ENCODE measurements at regions not wholly inside any gene's neighbourhood (a gene's known extent, or its start where the extent isn't known, plus 50 kb on each side); places are given as distances from the start of the nearest gene placed in this dataset.
"Not testable (repeated sequence)": the region's sequence is repeated elsewhere in the genome, so short reads cannot be mapped to it uniquely, and the experiment has no call there.

DNA sequence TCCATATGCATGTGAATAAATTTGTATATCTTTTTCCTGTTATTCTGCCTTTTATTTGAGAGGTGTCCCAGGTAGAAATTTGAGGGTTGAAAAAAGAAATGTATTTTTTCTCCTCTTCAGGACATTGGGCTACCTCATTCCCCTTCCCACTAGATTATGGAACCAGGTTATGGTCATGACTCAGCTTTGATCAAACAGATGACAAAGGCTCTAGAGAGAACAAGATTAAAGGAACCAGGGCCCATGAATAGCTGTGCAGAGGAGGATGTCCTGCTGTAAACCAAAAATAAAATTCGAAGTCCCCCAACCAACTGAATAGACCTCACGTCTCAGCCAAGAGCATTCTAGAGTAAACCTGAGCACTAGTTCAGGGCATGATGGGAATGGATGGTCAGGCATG, 313.2 kb downstream of the RAPGEF2 start:
- H3K27ac ChIP-seq: no peak overlapping the region
- peaks cover 0 to 4% (median 0%) of the 10 kb centered on the region in 4 donors for H3K9me3 ChIP-seq
- no peaks in the 10 kb centered on the region for H3K4me1 ChIP-seq
- TF ChIP-seq POLR2A (IDR thresholded peaks at IDR 0.05): no peak
- no peak for TF ChIP-seq POLR2AphosphoS5 (IDR thresholded peaks at IDR 0.05)
- no peak for TF ChIP-seq EP300 (IDR thresholded peaks at IDR 0.05)
- no peak for TF ChIP-seq CTCF (IDR thresholded peaks at IDR 0.05)
- no peaks in the 10 kb centered on the region for H3K36me3 ChIP-seq
- DNase-seq (no peak), ATAC-seq (ENCODE audit: low FRiP score in 2 of 2) (no peak)
- H3K4me3 ChIP-seq: no peak overlapping the region
- 72 to 89% methylated on average over 2 of the region's 2 CpGs for WGBS, 2 donors
- H3K27me3 ChIP-seq: no peaks in the 10 kb centered on the region

DNA sequence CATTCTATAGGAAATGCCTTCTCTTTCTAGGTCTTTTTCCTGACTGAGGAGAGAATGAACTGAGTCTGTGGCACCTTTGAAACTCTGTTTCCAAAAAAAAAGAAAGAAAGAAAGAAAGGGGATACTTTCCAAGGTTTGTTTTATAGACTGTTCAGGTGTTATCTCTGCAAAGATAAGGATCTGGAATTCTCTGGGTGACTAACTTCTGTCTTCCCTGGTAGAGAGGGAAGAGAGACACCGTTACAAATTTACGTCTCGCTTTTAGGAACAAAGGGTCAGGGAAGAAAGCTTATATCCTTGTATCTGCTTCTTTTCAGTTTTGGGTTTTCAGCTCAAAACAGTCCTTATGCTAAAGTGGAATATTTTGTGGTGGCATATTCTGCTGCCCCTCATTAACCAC, 314.1 kb downstream of the RAPGEF2 start:
- TF ChIP-seq POLR2AphosphoS5 (IDR thresholded peaks at IDR 0.05) (no peak), CTCF (IDR thresholded peaks at IDR 0.05) (no peak), POLR2A (IDR thresholded peaks at IDR 0.05) (no peak)
- Histone ChIP-seq H3K4me1 (no peaks in the 10 kb centered on the region), H3K9me3 (peaks cover 0 to 4% (median 0%) of the 10 kb centered on the region in 4 donors), H3K4me3 (no peak overlapping the region), H3K27me3 (no peaks in the 10 kb centered on the region), H3K27ac (no peak overlapping the region), H3K36me3 (no peaks in the 10 kb centered on the region)
- ATAC-seq (ENCODE audit: low FRiP score in 2 of 2) (no peak), DNase-seq (no peak)
- WGBS, 2 donors: 70 to 80% methylated on average over 3 of the region's 3 CpGs

GRCh38 chr4:159420162-159421057, 317.5 kb downstream of the RAPGEF2 start:
- ATAC-seq (ENCODE audit: low FRiP score in 2 of 2) (no peak), DNase-seq (peak in 1 of 2 donors; percentile 60)
- Histone ChIP-seq H3K9me3 (peaks cover 0 to 4% (median 0%) of the 10 kb centered on the region in 4 donors), H3K4me3 (no peak overlapping the region), H3K27ac (no peak overlapping the region), H3K36me3 (no peaks in the 10 kb centered on the region), H3K4me1 (no peaks in the 10 kb centered on the region), H3K27me3 (no peaks in the 10 kb centered on the region)
- TF ChIP-seq CTCF (IDR thresholded peaks at IDR 0.05) (no peak), EP300 (IDR thresholded peaks at IDR 0.05) (no peak), POLR2A (IDR thresholded peaks at IDR 0.05) (no peak), POLR2AphosphoS5 (IDR thresholded peaks at IDR 0.05) (no peak)
- WGBS, 2 donors: 91 to 95% methylated on average over 24 to 25 of the region's 25 CpGs

- not testable (repeated sequence) for H3K4me3 ChIP-seq; H3K4me1 ChIP-seq; DNase-seq; H3K27ac ChIP-seq; H3K27me3 ChIP-seq; ATAC-seq (ENCODE audit: low FRiP score in 2 of 2); H3K36me3 ChIP-seq; H3K9me3 ChIP-seq
- WGBS, 2 donors: 96 to 99% methylated on average over 5 of the region's 5 CpGs
These were observed 318.2 kb downstream of the RAPGEF2 start for GRCh38 chr4:159421058-159421419.

DNA sequence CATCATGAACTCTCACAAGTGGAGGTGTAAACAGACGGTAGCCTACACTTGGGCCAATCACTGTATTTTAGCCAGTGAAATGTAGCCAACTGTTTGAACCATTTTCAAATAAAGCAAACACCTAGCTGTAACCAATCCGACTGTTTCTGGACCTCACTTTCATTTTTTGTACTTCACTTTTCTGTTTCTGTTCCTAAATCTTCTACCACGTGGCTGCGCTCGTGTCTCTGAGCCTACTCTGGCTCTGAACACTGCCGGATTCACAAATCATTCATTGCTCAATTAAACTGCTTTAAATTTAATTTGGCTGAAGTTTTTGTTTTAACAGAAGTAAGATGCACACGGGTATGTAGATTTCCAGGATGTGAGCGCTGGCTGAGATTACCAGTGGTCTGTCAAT, 319.1 kb downstream of the RAPGEF2 start:
- Histone ChIP-seq H3K4me3 (no peak overlapping the region), H3K36me3 (no peaks in the 10 kb centered on the region), H3K27ac (no peak overlapping the region), H3K4me1 (no peaks in the 10 kb centered on the region), H3K27me3 (no peaks in the 10 kb centered on the region), H3K9me3 (peaks cover 0 to 4% (median 0%) of the 10 kb centered on the region in 4 donors)
- no peak for TF ChIP-seq POLR2AphosphoS5 (IDR thresholded peaks at IDR 0.05)
- TF ChIP-seq CTCF (IDR thresholded peaks at IDR 0.05): no peak
- TF ChIP-seq POLR2A (IDR thresholded peaks at IDR 0.05): no peak
- TF ChIP-seq EP300 (IDR thresholded peaks at IDR 0.05): no peak
- DNase-seq (no peak), ATAC-seq (ENCODE audit: low FRiP score in 2 of 2) (no peak)
- WGBS, 2 donors: 72 to 79% methylated on average over 8 of the region's 8 CpGs

Measured in upper lobe of left lung (tissue), 6 donors.